Duodenal mucosa (tissue), 2 donors: ENCODE measurements at regions not wholly inside any gene's neighbourhood (a gene's known extent, or its start where the extent isn't known, plus 50 kb on each side); places are given as distances from the start of the nearest gene placed in this dataset.

Experiments
- H3K27ac ChIP-seq: one replicate; pipeline ENCODE4 v1.7.0; 2013; ENCODE audit warnings: low read depth, low read length
- H3K27me3 ChIP-seq, 2 donors: one replicate each; pipeline ENCODE4 v1.7.0; 2013; ENCODE audit warnings: low read length in 2 of 2, control low read depth in 1 of 2; ENCODE audit not compliant: insufficient read depth in 2 of 2, control insufficient read depth in 1 of 2
- H3K36me3 ChIP-seq, 2 donors: one replicate each; pipeline ENCODE4 v1.7.0; 2013; ENCODE audit warnings: low read length in 2 of 2, control low read depth in 1 of 2; ENCODE audit not compliant: insufficient read depth in 2 of 2, control insufficient read depth in 1 of 2
- H3K4me1 ChIP-seq, 2 donors: one replicate each; pipeline ENCODE4 v1.7.0; 2013; ENCODE audit warnings: low read length in 2 of 2, control low read depth in 1 of 2; ENCODE audit not compliant: insufficient read depth in 2 of 2, control insufficient read depth in 1 of 2
- H3K4me3 ChIP-seq, 2 donors: one replicate each; pipeline ENCODE4 v1.7.0; 2013; ENCODE audit warnings: low read length in 2 of 2, low read depth in 1 of 2
- H3K9ac ChIP-seq, 2 donors: one replicate each; pipeline ENCODE4 v1.7.0; 2013; ENCODE audit warnings: low read length in 2 of 2, low read depth in 1 of 2
- H3K9me3 ChIP-seq, 2 donors: one replicate each; pipeline ENCODE4 v1.7.0; 2013; ENCODE audit warnings: low read length in 2 of 2, control low read depth in 1 of 2; ENCODE audit not compliant: control insufficient read depth in 1 of 2

GRCh38 chr6:37105148-37106050 lies 64.6 kb upstream of the PIM1 start:
- Histone ChIP-seq H3K36me3 (no peaks in the 10 kb centered on the region), H3K27ac (no peak overlapping the region), H3K4me3 (no peak overlapping the region), H3K4me1 (peaks cover 42 to 47% of the 10 kb centered on the region in 2 donors), H3K27me3 (no peaks in the 10 kb centered on the region), H3K9me3 (no peaks in the 10 kb centered on the region), H3K9ac (no peak overlapping the region)

GRCh38 chr6:37106051-37106363 lies 63.9 kb upstream of the PIM1 start:
- H3K4me3 ChIP-seq = no peak overlapping the region
- H3K27me3 ChIP-seq = no peaks in the 10 kb centered on the region
- H3K9ac ChIP-seq = no peak overlapping the region
- no peaks in the 10 kb centered on the region for H3K9me3 ChIP-seq
- peaks cover 42 to 49% of the 10 kb centered on the region in 2 donors for H3K4me1 ChIP-seq
- H3K27ac ChIP-seq = no peak overlapping the region
- no peaks in the 10 kb centered on the region for H3K36me3 ChIP-seq

- H3K36me3 ChIP-seq = no peaks in the 10 kb centered on the region
- no peak overlapping the region for H3K9ac ChIP-seq
- no peak overlapping the region for H3K4me3 ChIP-seq
- no peaks in the 10 kb centered on the region for H3K27me3 ChIP-seq
- peaks cover 42 to 51% of the 10 kb centered on the region in 2 donors for H3K4me1 ChIP-seq
- no peaks in the 10 kb centered on the region for H3K9me3 ChIP-seq
- no peak overlapping the region for H3K27ac ChIP-seq
These were observed 63.4 kb upstream of the PIM1 start for GRCh38 chr6:37106554-37106953.

- Histone ChIP-seq H3K27me3 (no peaks in the 10 kb centered on the region), H3K36me3 (no peaks in the 10 kb centered on the region), H3K27ac (no peak overlapping the region), H3K4me3 (no peak overlapping the region), H3K4me1 (peaks cover 39 to 47% of the 10 kb centered on the region in 2 donors), H3K9ac (no peak overlapping the region), H3K9me3 (no peaks in the 10 kb centered on the region)
These were observed 62.9 kb upstream of the PIM1 start for GRCh38 chr6:37106982-37107491.

GRCh38 chr6:37109714-37110499 lies 60.0 kb upstream of the PIM1 start:
- Histone ChIP-seq H3K36me3 (no peaks in the 10 kb centered on the region), H3K9ac (no peak overlapping the region), H3K27ac (no peak overlapping the region), H3K4me3 (no peak overlapping the region), H3K27me3 (no peaks in the 10 kb centered on the region), H3K4me1 (peaks cover 19 to 21% of the 10 kb centered on the region in 2 donors), H3K9me3 (no peaks in the 10 kb centered on the region)

- no peak overlapping the region for H3K9ac ChIP-seq
- H3K9me3 ChIP-seq = no peaks in the 10 kb centered on the region
- no peak overlapping the region for H3K4me3 ChIP-seq
- no peaks in the 10 kb centered on the region for H3K36me3 ChIP-seq
- H3K27me3 ChIP-seq = no peaks in the 10 kb centered on the region
- H3K4me1 ChIP-seq = peaks cover 10 to 12% of the 10 kb centered on the region in 2 donors
- H3K27ac ChIP-seq = no peak overlapping the region
These were observed 59.2 kb upstream of the PIM1 start for GRCh38 chr6:37110500-37111461.

GRCh38 chr6:37113976-37114375 lies 56.0 kb upstream of the PIM1 start:
- H3K9me3 ChIP-seq = no peaks in the 10 kb centered on the region
- no peak overlapping the region for H3K27ac ChIP-seq
- H3K9ac ChIP-seq = no peak overlapping the region
- H3K27me3 ChIP-seq = no peaks in the 10 kb centered on the region
- H3K4me1 ChIP-seq = peaks cover 5 to 7% of the 10 kb centered on the region in 2 donors
- H3K36me3 ChIP-seq = no peaks in the 10 kb centered on the region
- no peak overlapping the region for H3K4me3 ChIP-seq

- H3K4me1 ChIP-seq = peaks cover 3 to 5% of the 10 kb centered on the region in 2 donors
- no peaks in the 10 kb centered on the region for H3K36me3 ChIP-seq
- no peak overlapping the region for H3K9ac ChIP-seq
- no peaks in the 10 kb centered on the region for H3K9me3 ChIP-seq
- no peak overlapping the region for H3K27ac ChIP-seq
- no peaks in the 10 kb centered on the region for H3K27me3 ChIP-seq
- no peak overlapping the region for H3K4me3 ChIP-seq
These were observed 55.3 kb upstream of the PIM1 start for GRCh38 chr6:37114612-37115011.

GRCh38 chr6:37115236-37115895 lies 54.6 kb upstream of the PIM1 start:
- no peaks in the 10 kb centered on the region for H3K27me3 ChIP-seq
- H3K4me1 ChIP-seq = peaks cover 0 to 5% of the 10 kb centered on the region in 2 donors
- H3K36me3 ChIP-seq = no peaks in the 10 kb centered on the region
- H3K27ac ChIP-seq = no peak overlapping the region
- no peaks in the 10 kb centered on the region for H3K9me3 ChIP-seq
- no peak overlapping the region for H3K4me3 ChIP-seq
- H3K9ac ChIP-seq = no peak overlapping the region
